ENCODE measurements at regions not wholly inside any gene's neighbourhood (a gene's known extent, or its start where the extent isn't known, plus 50 kb on each side); places are given as distances from the start of the nearest gene placed in this dataset.
"Not testable (repeated sequence)": the region's sequence is repeated elsewhere in the genome, so short reads cannot be mapped to it uniquely, and the experiment has no call there.

DNA sequence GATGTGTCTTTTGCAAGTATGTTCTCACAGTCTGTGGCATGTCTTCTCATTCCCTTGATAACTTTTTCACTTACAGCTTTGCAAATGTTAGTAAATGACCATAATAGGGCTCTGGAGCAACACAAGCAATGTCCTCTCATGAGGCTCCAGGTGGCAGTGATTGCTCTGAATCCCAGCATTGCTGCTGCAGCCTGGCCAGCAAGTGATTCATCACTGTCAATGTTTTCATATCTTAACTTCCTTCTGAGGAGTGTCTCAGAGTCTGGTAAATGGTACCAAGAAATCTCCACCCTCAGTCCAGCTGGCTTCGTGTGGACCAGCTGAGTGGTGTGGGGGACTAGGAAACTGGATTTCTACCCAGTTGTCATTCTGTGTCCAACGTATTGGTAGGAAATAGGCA is 139.6 kb downstream of the MYLK4 start:
- DNase-seq = no peak

GRCh38 chr6:2608503-2608902 is 142.2 kb downstream of the MYLK4 start:
- DNase-seq = no peak

DNA sequence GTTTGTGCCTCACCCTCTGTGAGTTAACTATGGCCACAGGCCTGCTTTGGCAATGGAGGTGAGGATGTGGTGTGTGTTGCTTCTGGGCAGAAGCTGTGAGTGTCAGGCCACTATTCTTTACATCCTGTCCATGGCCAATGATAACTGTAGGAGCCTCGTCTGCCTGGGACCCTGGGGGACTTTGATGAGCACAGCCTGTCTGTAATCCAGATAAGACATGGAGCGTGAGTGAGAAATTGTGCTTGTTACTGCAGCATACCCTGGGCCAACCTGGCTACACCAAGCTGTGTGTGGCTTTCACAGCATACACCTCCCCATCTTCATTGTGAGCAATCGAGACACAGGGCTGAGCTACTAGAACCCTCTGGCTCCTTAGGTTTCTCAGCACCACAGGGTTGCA is 150.4 kb downstream of the MYLK4 start:
- DNase-seq = no peak

DNA sequence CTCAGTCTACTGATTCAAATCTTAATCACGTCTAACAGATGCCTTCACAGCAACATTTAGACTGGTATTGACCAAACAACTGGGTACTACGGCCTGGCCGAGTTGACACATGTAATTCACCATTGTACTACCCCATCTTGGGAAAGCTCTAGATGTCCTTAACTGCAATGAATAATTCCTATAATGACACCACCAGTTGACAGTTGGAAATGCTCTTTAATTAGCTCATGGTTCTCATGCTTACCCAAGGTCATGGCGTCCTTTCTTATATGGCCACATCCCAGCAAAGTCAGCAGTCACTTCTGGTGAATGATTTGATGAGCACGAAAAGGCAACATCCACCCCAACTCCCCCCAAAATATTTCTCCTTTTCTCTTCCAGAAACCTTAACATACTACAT is 150.9 kb downstream of the MYLK4 start:
- no peak for DNase-seq

GRCh38 chr6:2598867-2599266 is 151.9 kb downstream of the MYLK4 start:
- no peak for DNase-seq

DNA sequence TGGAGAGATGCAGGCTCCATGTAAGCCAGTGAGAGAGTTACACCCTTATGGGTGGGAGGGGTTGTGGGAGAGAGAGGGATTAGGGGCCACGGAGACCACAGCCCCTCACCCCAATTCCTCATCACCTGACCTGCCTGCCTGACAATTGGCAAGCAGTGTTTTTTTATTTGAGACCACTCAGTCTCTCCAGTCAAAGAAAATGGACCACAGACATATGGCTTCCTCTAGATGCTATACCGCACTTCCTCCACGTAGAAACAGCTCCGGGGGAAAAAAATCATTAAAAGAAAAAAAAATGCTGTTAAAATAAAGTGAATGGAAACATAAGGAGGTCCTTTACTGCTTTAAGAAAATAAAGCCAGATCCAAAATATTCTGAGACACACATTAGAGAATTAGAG is 152.7 kb downstream of the MYLK4 start:
- no peak for DNase-seq

DNA sequence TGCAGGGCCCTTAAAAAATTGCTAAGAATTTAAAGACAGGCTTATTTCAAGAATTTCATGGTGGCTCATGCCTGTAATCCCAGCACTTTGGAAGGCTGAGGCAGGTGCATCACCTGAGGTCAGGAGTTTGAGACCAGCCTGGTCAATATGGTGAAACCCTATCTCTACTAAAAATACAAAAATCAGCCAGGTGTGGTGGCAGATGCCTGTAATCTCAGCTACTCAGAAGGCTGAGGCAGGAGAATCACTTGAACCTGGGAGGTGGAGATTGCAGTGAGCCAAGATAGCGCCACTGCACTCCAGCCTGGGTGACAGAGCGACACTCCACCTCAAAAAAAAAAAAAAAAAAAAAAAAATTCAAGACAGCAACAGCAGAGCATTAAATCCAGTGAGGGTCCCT is 153.3 kb downstream of the MYLK4 start:
- DNase-seq = not testable (repeated sequence)

DNA sequence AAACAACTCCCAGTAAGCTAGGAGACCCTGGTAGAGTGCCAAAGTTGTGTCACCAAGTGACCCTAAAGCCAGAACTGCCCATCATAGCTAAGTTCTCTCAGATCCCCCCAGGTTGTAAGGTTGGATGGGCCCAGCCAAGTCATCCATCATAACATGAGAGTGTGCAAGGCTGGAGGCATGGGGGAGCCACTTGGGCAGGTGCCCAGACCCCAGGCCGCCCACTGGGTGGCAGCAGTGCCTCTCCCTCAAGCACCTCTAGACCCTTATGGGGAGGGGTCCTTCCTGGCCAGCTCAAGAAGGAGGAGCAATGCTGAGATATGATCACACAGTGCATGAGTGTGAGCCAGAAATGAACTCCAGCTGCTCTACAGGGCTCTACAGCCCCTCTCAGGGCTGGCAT is 154.5 kb downstream of the MYLK4 start:
- DNase-seq = no peak

GRCh38 chr6:2594868-2595267 is 155.9 kb downstream of the MYLK4 start:
- DNase-seq = no peak

- no peak for DNase-seq
These were observed 157.6 kb downstream of the MYLK4 start for GRCh38 chr6:2593167-2593566.

GRCh38 chr6:2589171-2589661 is 161.5 kb downstream of the MYLK4 start:
- DNase-seq = no peak

DNA sequence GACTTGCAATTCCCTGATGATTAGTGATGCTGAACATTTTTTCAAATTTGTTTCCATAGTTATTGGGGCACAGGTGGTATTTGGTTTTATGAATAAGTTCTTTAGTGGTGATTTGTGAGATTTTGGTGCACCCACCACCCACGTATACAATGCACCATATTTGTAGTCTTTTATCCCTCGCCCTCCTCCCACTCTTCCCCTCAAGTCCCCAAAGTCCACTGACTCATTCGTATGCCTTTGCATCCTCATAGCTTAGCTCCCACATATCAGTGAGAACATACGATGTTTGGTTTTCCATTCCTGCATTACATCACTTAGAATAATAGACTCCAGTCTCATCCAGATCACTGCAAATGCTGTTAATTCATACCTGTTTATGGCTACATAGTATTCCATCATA is 167.3 kb downstream of the MYLK4 start:
- no peak for DNase-seq

- DNase-seq = no peak
These were observed 168.5 kb downstream of the MYLK4 start for GRCh38 chr6:2582268-2582667.

- DNase-seq = no peak
These were observed 169.1 kb downstream of the MYLK4 start for GRCh38 chr6:2581611-2582010.

DNA sequence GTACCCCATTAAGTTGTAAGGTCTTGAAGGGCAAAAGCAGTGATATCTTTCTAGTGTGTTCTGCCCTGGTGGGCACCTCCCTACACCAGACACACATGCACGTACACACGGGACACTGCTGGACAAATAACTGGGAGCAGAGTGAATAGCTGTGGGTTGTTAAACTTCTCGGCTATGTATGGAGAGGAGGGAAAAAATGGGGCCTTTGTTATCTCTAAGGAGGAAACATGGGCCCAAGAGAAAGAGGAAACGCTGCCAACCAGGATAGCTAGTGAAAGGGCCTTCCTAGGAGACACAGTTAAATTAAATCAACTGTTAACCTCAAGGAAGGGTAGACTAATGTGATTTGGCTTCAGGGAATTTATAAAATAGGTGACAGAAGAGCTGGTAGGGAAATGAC is 169.7 kb downstream of the MYLK4 start:
- DNase-seq = no peak

DNA sequence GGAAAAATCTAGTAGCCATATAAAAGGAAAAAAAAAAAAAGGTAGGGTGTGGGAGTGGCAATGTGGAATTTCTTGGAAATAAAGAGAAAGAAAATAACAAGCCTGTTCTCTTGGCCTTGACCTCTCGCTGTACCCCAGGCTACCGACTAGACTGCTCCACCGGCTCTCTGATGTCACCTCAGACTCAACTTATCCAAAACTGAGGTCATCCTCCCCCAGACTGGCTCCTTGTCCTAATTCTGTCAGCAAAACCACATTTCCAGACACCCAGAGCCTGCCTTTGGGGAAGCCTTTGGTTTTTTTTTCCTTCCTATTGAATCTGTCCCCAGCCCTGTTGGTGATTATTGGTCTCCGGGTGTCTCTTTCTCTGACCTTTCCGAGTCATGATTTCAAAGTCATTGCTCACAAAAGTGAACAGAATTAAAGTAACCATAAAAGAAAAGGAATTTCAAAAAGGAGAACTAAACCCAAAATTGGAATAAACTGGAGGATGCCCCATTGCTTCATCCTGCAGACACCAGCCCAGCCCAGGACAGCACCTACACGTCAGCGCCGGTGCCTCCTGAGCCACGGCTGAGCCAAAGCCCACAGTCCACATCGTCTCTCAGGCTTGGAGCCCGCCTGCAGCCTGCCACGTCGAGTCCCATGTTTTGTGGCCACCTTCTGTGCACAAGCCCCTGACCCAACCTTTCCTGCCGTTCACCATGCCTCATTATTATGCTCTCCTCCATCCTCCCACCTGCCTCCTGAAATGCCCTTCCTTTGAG is 170.7 kb downstream of the MYLK4 start:
- DNase-seq = no peak

GRCh38 chr6:2579241-2579761 is 171.4 kb downstream of the MYLK4 start:
- no peak for DNase-seq

GRCh38 chr6:2578767-2579166 is 172.0 kb downstream of the MYLK4 start:
- no peak for DNase-seq

DNA sequence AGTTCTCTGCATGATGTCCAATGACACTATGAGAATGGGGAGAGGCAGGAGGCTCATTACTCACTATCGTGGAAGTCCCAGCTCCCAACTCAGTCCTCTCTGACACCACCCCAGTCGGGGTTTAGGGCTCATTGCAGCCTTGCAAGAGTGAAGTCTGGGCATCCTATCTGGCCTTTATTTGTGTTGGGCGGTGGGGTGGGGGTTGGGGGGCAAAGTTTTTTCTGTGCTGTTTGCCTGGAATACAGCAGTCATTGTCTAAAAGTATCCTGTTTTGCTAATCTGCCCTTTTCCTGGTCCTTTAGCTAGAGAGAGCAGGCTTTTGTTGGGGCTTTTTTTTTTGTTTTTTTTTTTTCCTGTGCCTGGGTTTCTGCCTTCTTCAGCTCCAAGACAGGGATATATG is 174.2 kb downstream of the MYLK4 start:
- DNase-seq = no peak

DNA sequence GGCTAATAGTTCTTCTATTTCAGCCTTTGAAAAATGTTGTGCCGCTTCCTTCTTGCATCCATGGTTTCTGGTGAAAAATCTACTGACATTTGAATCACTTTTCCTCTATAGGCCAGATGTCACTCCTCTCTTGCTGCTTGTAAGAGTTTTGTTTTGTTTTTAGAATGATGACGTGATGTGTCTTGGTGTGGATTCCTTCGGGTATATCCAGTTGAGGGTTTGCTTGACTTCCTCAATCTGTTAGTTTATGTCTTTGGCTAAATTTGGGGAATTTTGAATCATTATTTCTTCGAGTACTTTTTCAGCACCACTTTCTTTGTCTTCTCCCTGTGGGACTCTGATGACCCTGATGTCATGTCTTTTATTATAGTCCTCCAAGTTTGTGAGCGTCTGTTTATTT is 175.5 kb downstream of the MYLK4 start:
- no peak for DNase-seq

DNA sequence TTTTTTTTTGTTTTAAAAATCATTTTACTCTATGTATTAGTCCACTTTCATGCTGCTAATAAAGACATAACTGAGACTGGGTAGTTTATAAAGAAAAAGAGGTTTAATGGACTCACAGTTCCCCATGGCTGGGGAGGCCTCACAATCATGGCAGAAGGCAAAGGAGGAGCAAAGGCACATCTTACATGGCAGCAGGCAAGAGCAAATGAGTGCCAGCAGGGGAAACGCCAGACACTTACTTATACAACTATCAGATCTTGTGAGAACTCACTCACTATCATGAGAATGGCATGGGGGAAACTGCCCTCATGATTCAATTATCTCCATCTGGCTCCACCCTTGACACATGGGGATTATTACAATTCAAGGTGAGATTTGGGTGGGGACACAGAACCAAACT is 181.3 kb downstream of the MYLK4 start:
- not testable (repeated sequence) for DNase-seq

DNA sequence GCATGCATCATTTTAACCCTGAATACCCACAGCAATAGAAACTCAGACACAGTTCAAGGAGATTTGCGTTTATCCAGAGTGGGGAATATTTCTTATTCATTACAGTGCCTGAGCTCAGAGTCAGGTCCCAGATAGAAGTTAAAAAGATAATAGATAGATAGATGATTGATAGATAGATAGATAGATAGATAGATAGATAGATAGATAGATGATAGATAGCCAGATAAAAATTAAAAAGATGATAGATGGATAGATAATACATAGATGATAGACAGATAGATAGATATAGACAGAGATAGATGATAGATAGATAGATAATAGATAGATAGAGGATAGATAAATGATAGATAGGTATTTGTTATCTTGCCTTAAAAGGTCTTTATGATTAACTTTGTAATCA is 184.7 kb downstream of the MYLK4 start:
- DNase-seq = no peak

DNA sequence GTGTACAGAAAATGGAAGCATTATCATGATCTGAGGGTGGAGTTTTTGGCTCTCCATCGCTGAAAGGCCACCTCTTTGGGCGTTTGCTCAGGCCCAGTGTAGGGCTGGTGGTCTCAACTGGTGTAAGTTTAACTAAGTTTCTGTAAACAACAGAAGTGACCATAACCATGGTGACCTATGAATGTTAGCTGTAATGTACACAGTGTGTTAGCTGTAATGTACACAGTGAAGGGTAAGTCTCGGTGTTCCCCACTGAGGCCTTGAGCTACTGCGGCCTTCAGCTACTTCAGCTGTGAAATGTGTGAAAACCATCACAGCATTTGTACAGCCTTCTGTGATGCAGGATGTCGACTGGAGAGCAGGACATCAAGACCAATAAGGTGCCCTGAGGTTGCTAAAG is 185.2 kb downstream of the MYLK4 start:
- DNase-seq = no peak

DNA sequence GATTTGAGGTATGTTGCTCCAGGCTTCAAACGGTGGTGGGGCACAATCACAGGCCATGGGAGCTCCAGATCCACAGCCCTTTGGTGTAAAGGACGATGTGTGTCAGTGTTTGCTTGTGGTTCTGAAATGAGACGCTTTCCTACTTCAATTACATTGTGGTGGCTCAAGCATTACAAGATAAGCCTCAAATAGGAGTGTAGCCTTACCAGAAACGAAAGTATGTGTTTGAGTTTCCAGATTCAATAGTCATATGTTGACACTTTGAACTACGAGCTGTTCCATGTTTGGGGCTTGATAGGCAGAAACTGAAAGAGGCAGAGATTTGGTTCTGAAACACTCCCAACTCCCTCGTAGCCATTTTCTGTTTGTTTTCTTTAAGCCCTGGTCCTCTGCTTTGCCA is 187.1 kb downstream of the MYLK4 start:
- DNase-seq = peak; percentile 11

All from NCI-H187 treated with DMSO at 0.1 percent for 48 hours (cell line).